Esophagus muscularis mucosa (tissue), 3 donors: ENCODE measurements at regions not wholly inside any gene's neighbourhood (a gene's known extent, or its start where the extent isn't known, plus 50 kb on each side); places are given as distances from the start of the nearest gene placed in this dataset.

ENCODE experiments used
- EP300 ChIP-seq: sonication (generic); formaldehyde crosslinking; IDR thresholded peaks from one replicate; pipeline ENCODE4 v1.6.1; 2017; ENCODE audit warnings: antibody characterized with exemption
- POLR2AphosphoS5 ChIP-seq, 2 donors: sonication (generic); formaldehyde crosslinking; IDR thresholded peaks; one replicate each; pipeline ENCODE4 v1.6.1; 2017; ENCODE audit warnings: antibody characterized with exemption in 2 of 2

DNA sequence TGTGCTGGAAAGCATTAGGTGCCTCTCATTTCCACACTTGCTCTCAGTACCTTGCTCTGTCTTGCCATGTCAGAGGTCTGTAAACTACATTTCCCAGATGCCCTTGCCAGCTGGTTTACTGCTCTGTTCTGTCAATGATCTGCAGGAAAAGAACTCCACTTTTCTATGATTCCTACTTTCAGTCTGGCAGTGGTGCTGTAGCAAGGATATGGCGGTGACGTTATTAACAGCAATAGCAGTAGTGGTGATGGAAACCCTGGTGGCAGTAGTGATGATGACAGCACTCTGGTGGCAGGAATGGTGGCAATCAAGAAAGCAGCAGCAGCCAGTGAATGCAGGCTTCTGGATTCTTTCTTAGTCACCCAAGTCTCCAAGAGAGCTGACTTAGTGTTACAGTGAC lies 665.2 kb downstream of the DIPK2A start:
- TF ChIP-seq POLR2AphosphoS5 (IDR thresholded peaks at IDR 0.05) (no peak), EP300 (no peak)
